Brain microvascular endothelial cell (primary cell): ENCODE measurements at regions not wholly inside any gene's neighbourhood (a gene's known extent, or its start where the extent isn't known, plus 50 kb on each side); places are given as distances from the start of the nearest gene placed in this dataset.
"Not testable (repeated sequence)": the region's sequence is repeated elsewhere in the genome, so short reads cannot be mapped to it uniquely, and the experiment has no call there.

Experiments used
- DNase-seq: peaks from one replicate; pipeline ENCODE4 v3.0.0-alpha.2; 2020
- H3K27ac ChIP-seq: fragments of 250-450 bp; sonication (Bioruptor Pico); 2 replicates; pipeline ENCODE4 v1.5.1; 2020; ENCODE audit warnings: mild to moderate bottlenecking, moderate library complexity
- H3K27me3 ChIP-seq: fragments of 250-450 bp; sonication (Bioruptor Pico); replicated peaks from 2 replicates; pipeline ENCODE4 v1.5.1; 2020; ENCODE audit warnings: mild to moderate bottlenecking
- H3K36me3 ChIP-seq: fragments of 250-450 bp; sonication (Bioruptor Pico); replicated peaks from 2 replicates; pipeline ENCODE4 v1.5.1; 2020; ENCODE audit warnings: mild to moderate bottlenecking
- H3K4me3 ChIP-seq: 2 replicates; pipeline ENCODE4 v1.5.1; 2011; ENCODE audit warnings: low read depth, mild to moderate bottlenecking, control low read depth, low read length, moderate library complexity
- CTCF ChIP-seq: IDR thresholded peaks from 2 replicates; pipeline ENCODE4 v1.5.1; 2011; ENCODE audit warnings: low read depth, mild to moderate bottlenecking, moderate library complexity, low read length, control low read depth, inconsistent platforms; ENCODE audit errors: missing control alignments
- in situ Hi-C: cut with HindIII; loops from 2 replicates; pipeline ENCODE4 v1.10.0; 2017; ENCODE audit warnings: low sequenced_read_pairs, low pct_ligation_motif_present

GRCh38 chr6:27810768-27811450 is 101.3 kb downstream of the OR2B2 start:
- TF ChIP-seq CTCF: no peak
- H3K4me3 ChIP-seq: peak overlapping the region; percentile 78
- no peak for DNase-seq

GRCh38 chr6:27809939-27810767 is 102.0 kb downstream of the OR2B2 start:
- no peaks in the 10 kb centered on the region for H3K27me3 ChIP-seq
- DNase-seq: peak; percentile 91
- in situ Hi-C loops: no loop called here
- peak overlapping the region; percentile 75 for H3K27ac ChIP-seq
- no peaks in the 10 kb centered on the region for H3K36me3 ChIP-seq
- H3K4me3 ChIP-seq: peak overlapping the region; percentile 78
- peak; percentile 36 for TF ChIP-seq CTCF

More at GRCh38 chr6:27810768-27811450, 101.3 kb downstream of the OR2B2 start:
- Histone ChIP-seq H3K27me3 (no peaks in the 10 kb centered on the region), H3K27ac (peak overlapping the region; percentile 75), H3K36me3 (no peaks in the 10 kb centered on the region)
- in situ Hi-C loops: no loop called here

- Histone ChIP-seq H3K27ac (peak overlapping the region; percentile 51), H3K4me3 (peak overlapping the region; percentile 78), H3K36me3 (no peaks in the 10 kb centered on the region), H3K27me3 (no peaks in the 10 kb centered on the region)
- in situ Hi-C loops: no loop called here
- TF ChIP-seq CTCF: no peak
- DNase-seq: no peak
Observed at GRCh38 chr6:27809067-27809938, 102.9 kb downstream of the OR2B2 start.

- DNase-seq, H3K27me3 ChIP-seq, in situ Hi-C loops, H3K36me3 ChIP-seq: not testable (repeated sequence)
- Histone ChIP-seq H3K27ac (peak overlapping the region; percentile 51), H3K4me3 (peak overlapping the region; percentile 67)
Observed at GRCh38 chr6:27808242-27809066, 103.7 kb downstream of the OR2B2 start.

- DNase-seq: peak; percentile 95
- Histone ChIP-seq H3K27ac (peak overlapping the region; percentile 52), H3K4me3 (peak overlapping the region; percentile 67)
- H3K36me3 ChIP-seq, H3K27me3 ChIP-seq, in situ Hi-C loops: not testable (repeated sequence)
Observed at GRCh38 chr6:27807441-27808241, 104.6 kb downstream of the OR2B2 start.

GRCh38 chr6:27806981-27807440 is 105.2 kb downstream of the OR2B2 start:
- peak; percentile 36 for DNase-seq
- TF ChIP-seq CTCF: no peak
- Histone ChIP-seq H3K36me3 (no peaks in the 10 kb centered on the region), H3K27me3 (no peaks in the 10 kb centered on the region), H3K27ac (peak overlapping the region; percentile 52), H3K4me3 (peak overlapping the region; percentile 67)
- in situ Hi-C loops: no loop called here
